ENCODE measurements at regions not wholly inside any gene's neighbourhood (a gene's known extent, or its start where the extent isn't known, plus 50 kb on each side); places are given as distances from the start of the nearest gene placed in this dataset.

GRCh38 chr2:2800001-2800400 is 468.9 kb upstream of the MYT1L start:
- Histone ChIP-seq H3K27me3 (no peaks in the 10 kb centered on the region), H3K4me3 (no peak overlapping the region), H3K27ac (no peak overlapping the region), H3K9me3 (peaks cover 0 to 3% (median 0%) of the 10 kb centered on the region in 4 donors), H3K36me3 (no peaks in the 10 kb centered on the region), H3K4me1 (no peaks in the 10 kb centered on the region)
- TF ChIP-seq EP300 (IDR thresholded peaks at IDR 0.05) = no peak
- TF ChIP-seq POLR2AphosphoS5 (IDR thresholded peaks at IDR 0.05) = no peak
- TF ChIP-seq POLR2A (IDR thresholded peaks at IDR 0.05) = no peak
- TF ChIP-seq CTCF (IDR thresholded peaks at IDR 0.05) = no peak
- ATAC-seq (ENCODE audit: low FRiP score in 2 of 2) (no peak), DNase-seq (no peak)
- 66 to 68% methylated on average over 1 of the region's 1 CpG for WGBS, 2 donors

GRCh38 chr2:2799151-2799697 is 468.1 kb upstream of the MYT1L start:
- no peak for TF ChIP-seq EP300 (IDR thresholded peaks at IDR 0.05)
- TF ChIP-seq POLR2A (IDR thresholded peaks at IDR 0.05) = no peak
- TF ChIP-seq POLR2AphosphoS5 (IDR thresholded peaks at IDR 0.05) = no peak
- no peak for TF ChIP-seq CTCF (IDR thresholded peaks at IDR 0.05)
- DNase-seq (no peak), ATAC-seq (ENCODE audit: low FRiP score in 2 of 2) (no peak)
- Histone ChIP-seq H3K27ac (no peak overlapping the region), H3K9me3 (peaks cover 0 to 3% (median 0%) of the 10 kb centered on the region in 4 donors), H3K36me3 (no peaks in the 10 kb centered on the region), H3K4me1 (no peaks in the 10 kb centered on the region), H3K4me3 (no peak overlapping the region), H3K27me3 (no peaks in the 10 kb centered on the region)
- 83 to 89% methylated on average over 4 to 10 of the region's 10 CpGs for WGBS, 2 donors

GRCh38 chr2:2798337-2798736 is 467.3 kb upstream of the MYT1L start:
- H3K4me1 ChIP-seq = no peaks in the 10 kb centered on the region
- TF ChIP-seq CTCF (IDR thresholded peaks at IDR 0.05) (no peak), POLR2AphosphoS5 (IDR thresholded peaks at IDR 0.05) (no peak), EP300 (IDR thresholded peaks at IDR 0.05) (no peak), POLR2A (IDR thresholded peaks at IDR 0.05) (no peak)
- peaks cover 0 to 3% (median 0%) of the 10 kb centered on the region in 4 donors for H3K9me3 ChIP-seq
- no peaks in the 10 kb centered on the region for H3K27me3 ChIP-seq
- ATAC-seq (ENCODE audit: low FRiP score in 2 of 2) (no peak), DNase-seq (no peak)
- 91 to 96% methylated on average over 2 of the region's 2 CpGs for WGBS, 2 donors
- H3K36me3 ChIP-seq = no peaks in the 10 kb centered on the region
- no peak overlapping the region for H3K27ac ChIP-seq
- H3K4me3 ChIP-seq = no peak overlapping the region

- Histone ChIP-seq H3K27me3 (no peaks in the 10 kb centered on the region), H3K36me3 (no peaks in the 10 kb centered on the region), H3K4me1 (no peaks in the 10 kb centered on the region), H3K9me3 (peaks cover 0 to 1% (median 0%) of the 10 kb centered on the region in 4 donors), H3K27ac (no peak overlapping the region), H3K4me3 (no peak overlapping the region)
- ATAC-seq (ENCODE audit: low FRiP score in 2 of 2) (no peak), DNase-seq (no peak)
- 80 to 81% methylated on average over 5 of the region's 5 CpGs for WGBS, 2 donors
- TF ChIP-seq POLR2AphosphoS5 (IDR thresholded peaks at IDR 0.05) (no peak), POLR2A (IDR thresholded peaks at IDR 0.05) (no peak), EP300 (IDR thresholded peaks at IDR 0.05) (no peak), CTCF (IDR thresholded peaks at IDR 0.05) (no peak)
These were observed 466.7 kb upstream of the MYT1L start for GRCh38 chr2:2797797-2798196.

- no peaks in the 10 kb centered on the region for H3K4me1 ChIP-seq
- H3K9me3 ChIP-seq = no peaks in the 10 kb centered on the region
- H3K27me3 ChIP-seq = no peaks in the 10 kb centered on the region
- WGBS, 2 donors = 87 to 90% methylated on average over 6 to 14 of the region's 14 CpGs
- no peak overlapping the region for H3K27ac ChIP-seq
- peak in 1 of 2 donors; percentile 62 for DNase-seq
- no peaks in the 10 kb centered on the region for H3K36me3 ChIP-seq
- TF ChIP-seq EP300 (IDR thresholded peaks at IDR 0.05) = no peak
- TF ChIP-seq POLR2AphosphoS5 (IDR thresholded peaks at IDR 0.05) = no peak
- TF ChIP-seq POLR2A (IDR thresholded peaks at IDR 0.05) = no peak
- no peak for TF ChIP-seq CTCF (IDR thresholded peaks at IDR 0.05)
- no peak for ATAC-seq (ENCODE audit: low FRiP score in 2 of 2)
- H3K4me3 ChIP-seq = no peak overlapping the region
These were observed 465.1 kb upstream of the MYT1L start for GRCh38 chr2:2796207-2796606.
